GM18870 (cell line): ENCODE measurements at regions not wholly inside any gene's neighbourhood (a gene's known extent, or its start where the extent isn't known, plus 50 kb on each side); places are given as distances from the start of the nearest gene placed in this dataset.

ENCODE experiments used
- ATAC-seq: cut with Tn5 transposase; IDR thresholded peaks from one replicate; pipeline ENCODE4 v1.9.1; 2021; ENCODE audit warnings: moderate library complexity; ENCODE audit not compliant: unreplicated experiment

- ATAC-seq, result peak; percentile 69
Measured at GRCh38 chr5:100479079-100479688, 56.0 kb upstream of the FAM174A start.

GRCh38 chr5:100472091-100472490 is 63.1 kb upstream of the FAM174A start:
- ATAC-seq, result no peak

DNA sequence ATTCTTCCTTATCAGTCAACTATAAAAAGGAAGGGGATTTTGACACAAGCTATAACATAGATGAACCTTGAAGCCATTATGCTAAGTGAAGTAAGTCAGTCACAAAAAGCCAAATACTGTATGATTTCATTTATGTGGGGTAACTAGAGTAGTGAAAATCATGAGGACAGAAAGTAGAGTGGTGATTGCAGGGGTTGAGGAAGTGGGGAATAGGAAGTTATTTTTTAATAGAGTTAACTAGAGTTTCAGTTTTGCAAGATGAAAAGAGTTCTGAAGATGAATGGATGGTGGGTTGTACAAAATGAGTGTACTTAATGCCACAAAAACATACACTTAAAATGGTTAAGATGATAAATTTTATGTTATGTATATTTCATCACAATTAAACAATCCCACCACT is 65.4 kb upstream of the FAM174A start:
- ATAC-seq, result peak; percentile 95

DNA sequence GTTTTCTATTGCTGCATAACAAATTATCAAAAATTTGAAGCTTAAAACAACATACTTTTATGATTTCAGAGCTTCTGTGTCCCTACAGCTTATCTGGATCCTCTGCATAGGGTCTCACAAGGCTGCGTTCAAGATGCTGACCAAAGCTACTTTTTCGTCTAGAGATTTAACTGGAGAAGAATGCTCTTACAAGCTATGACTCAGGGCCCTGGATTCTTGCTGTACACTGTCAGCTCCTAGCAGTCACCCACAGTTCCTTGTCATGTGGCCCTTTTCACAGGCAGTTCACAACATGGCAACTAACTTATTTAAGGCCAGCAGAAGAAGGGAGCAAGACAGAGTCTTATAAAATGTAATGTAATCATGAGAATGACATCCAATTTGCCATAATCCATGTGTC is 70.8 kb upstream of the FAM174A start:
- ATAC-seq, result no peak

DNA sequence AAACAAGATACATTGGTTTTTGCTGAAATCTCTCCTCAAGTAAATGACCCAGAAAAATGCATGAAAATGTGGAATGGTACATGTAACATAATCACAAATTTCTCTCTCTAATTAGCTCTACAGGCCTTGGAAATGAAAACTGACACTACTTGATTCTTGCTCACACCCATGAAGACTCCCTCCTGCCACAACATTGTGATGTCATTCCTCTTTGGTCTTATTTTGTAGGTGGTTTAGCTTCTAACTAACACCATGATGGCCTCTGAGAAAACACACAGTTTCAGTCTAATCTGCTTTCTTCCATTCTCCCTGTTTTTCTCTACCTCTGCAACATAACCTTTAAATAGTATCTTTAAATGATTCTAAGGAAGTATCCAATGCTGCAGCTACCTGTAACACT is 78.6 kb upstream of the FAM174A start:
- ATAC-seq, result no peak

DNA sequence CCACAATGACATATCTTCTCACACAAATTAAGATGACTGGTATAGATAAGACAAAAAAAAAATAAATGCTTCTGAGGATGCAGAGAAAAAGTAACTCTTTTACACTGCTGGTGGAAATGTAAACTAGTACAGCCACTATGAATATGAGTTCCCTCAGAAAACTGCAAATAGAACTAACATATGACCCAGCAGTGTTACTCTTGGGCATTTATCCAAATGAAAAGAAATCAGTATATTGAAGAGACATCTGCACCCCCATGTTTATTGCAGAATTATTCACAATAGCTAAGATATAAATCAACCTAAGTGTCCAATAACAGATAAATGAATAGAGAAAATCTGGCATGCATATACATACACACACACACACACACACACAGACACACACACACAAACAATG is 83.0 kb upstream of the FAM174A start:
- ATAC-seq, result no peak

GRCh38 chr5:100448111-100448528 is 87.1 kb upstream of the FAM174A start:
- no peak for ATAC-seq

GRCh38 chr5:100446879-100447430 is 88.2 kb upstream of the FAM174A start:
- ATAC-seq, result no peak

GRCh38 chr5:100444961-100445360 is 90.2 kb upstream of the FAM174A start:
- ATAC-seq, result no peak

DNA sequence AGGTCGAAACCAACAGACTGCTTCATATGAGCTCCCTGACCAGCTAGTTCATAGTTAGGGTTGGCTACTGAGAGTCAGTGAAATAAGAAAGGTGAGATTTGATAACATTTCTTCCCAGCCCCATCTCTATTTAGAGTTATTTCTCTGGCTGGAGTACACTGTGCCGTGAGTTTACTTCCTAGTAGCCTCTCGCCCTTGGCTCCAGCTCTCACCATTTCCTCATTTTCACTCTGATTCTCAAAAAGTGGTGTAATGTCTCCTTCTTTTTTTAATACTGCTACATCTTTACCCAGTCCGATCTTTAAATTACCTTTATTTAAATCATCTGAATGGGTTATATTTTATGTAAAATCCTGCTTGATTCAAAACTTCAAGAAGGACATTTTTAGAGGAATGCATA is 100.4 kb upstream of the FAM174A start:
- no peak for ATAC-seq

- ATAC-seq, result no peak
Measured at GRCh38 chr5:100432741-100433140, 102.4 kb upstream of the FAM174A start.

DNA sequence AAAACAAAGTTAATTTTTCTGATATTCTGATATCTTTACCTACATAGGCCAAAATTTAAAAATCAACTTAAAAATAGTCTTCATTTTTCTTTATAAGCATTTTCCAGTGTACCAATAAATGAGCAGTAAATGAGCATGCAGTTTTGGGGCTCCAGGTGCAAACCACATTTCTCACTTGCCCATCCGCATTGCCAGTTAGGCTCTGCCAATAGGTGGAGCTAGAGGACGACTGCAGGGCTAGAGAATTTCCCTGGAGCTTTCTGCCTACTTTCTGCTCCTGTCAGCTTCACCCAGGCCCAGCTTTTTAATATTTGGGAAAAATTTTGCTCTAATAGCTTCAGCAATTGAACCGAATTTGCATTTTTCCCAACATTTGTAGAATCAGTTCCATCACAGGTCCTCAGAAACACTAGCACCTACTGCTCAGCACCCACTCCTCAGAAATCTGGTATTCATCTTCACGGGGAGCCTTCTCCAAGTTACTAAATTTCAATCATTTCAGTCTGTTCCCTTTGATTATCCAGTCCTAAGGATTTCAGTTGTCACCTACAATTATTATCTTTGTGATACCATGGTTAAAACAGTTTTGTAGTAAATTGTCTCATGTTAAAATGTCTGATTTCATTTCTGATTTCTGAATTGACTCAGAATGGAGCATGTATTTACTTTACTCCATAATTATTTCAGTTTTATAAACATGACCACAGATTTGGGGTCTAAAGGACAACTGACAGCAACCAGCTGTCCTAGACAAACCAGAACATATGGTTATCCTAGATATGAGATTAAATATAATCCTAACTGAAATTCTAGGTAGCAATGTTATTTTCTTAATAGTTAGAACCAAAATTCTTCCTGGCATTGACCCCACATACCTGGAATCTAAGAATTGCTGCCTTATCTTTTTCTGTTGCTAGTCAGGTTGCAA is 104.6 kb upstream of the FAM174A start:
- no peak for ATAC-seq

- no peak for ATAC-seq
Measured at GRCh38 chr5:100424787-100425186, 110.4 kb upstream of the FAM174A start.

DNA sequence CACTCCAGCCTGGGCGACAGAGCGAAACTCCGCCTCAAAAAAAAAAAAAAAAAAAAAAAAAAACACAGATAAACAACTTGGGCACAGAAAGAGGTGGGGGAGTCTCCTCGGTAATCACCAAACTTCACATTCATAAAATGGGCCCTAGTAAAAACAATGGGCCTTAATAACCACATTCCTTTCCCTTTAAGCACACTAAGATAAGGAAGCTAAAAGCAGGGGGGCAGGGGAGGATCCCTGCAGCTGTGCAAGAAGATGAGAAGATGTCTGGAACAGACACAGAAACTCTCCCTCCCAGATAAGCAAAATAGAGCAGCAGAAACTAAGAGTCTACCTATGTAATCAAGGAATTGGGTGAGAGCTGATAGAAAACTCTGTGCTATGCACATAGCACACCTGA is 111.2 kb upstream of the FAM174A start:
- no peak for ATAC-seq

DNA sequence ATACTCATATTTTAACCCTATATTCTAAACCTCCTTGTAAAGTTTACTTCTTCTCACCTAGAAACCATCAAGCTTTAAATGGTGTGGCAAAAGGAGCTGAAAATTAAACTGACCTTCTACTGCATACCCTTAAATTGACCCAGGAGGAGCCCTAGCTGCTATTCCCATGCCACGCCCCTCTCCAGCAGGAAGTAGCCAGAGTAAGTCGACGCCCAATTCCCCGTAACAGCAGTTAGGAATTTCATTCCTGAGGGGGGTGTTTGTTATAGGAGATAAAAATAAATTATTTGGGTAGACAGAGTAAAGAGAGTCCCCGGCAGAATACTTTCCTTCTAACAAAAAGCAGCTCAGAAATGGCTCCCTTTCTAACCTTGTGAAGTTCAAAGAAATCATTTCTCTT is 111.8 kb upstream of the FAM174A start:
- no peak for ATAC-seq

- ATAC-seq, result no peak
Measured at GRCh38 chr5:100421360-100421759, 113.8 kb upstream of the FAM174A start.

- ATAC-seq, result no peak
Measured at GRCh38 chr5:100418231-100418630, 116.9 kb upstream of the FAM174A start.

GRCh38 chr5:100409660-100410151 is 125.5 kb upstream of the FAM174A start:
- ATAC-seq, result no peak

DNA sequence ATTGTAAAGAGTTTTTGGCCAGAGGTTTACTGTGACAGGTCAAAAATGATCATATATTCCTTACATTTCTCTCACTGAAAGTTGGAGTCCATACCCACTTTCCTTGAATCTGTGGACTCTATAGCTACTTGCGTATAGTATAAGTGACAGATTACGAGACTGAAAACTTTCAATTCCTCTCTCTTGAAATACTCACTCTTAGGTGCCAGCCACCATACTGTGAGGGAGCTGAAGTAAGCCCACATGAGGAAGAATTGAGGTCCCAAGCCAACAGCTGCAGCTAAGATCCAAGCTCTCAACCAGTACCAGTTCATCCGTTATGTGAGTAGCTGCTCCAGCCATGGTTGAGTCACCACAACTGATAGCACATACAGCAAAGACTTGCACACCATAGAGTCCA is 128.1 kb upstream of the FAM174A start:
- no peak for ATAC-seq

- no peak for ATAC-seq
Measured at GRCh38 chr5:100406640-100407039, 128.5 kb upstream of the FAM174A start.

DNA sequence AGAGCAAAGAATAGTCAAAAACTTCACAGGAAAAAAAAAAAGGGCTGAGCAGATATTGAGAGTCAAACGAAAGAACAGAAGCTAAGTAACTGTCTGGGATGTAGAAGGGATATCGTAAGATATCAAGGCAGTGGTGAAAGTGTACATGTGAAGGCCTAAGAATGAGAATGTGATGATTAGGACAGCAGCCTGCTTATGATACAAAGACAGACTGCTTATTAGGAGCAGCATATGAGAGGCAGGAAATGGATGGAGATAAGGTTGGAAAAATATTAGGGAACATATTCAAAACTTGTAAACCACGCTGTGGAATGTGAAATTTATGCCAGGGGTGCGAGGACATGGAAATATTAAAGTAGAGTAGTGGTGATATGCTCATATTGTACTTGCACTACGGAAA is 133.1 kb upstream of the FAM174A start:
- ATAC-seq, result no peak

DNA sequence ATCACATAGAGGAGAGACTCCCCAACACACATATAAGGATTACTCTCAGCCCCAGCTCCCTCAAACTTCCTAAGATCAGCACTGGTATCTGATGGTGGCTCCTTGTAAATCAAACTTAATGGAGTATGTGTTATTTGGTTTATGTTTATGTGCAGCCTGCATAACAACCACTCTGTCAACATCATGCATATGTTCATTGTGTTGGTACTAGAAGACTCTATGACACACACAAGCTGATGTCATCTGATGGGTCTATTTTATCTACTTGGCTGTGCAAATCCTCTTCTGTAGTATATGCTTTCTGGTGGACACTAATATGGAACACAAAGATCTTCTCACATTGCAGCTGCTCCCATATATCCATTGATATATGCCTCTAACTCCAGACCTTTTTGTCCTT is 134.0 kb upstream of the FAM174A start:
- ATAC-seq, result no peak
